Transverse colon (tissue), 4 donors: ENCODE measurements at regions not wholly inside any gene's neighbourhood (a gene's known extent, or its start where the extent isn't known, plus 50 kb on each side); places are given as distances from the start of the nearest gene placed in this dataset.

Experiments used
- DNase-seq: peaks from one replicate; pipeline ENCODE4 v3.0.0-alpha.2; 2019
- H3K27ac ChIP-seq, 4 donors: fragments of 200-600 bp; sonication (generic); 2 replicates each; pipeline ENCODE4 v1.5.1; 2016 to 2018; ENCODE audit warnings: inconsistent platforms in 4 of 4
- H3K27me3 ChIP-seq: fragments of 200-600 bp; sonication (generic); 2 replicates; pipeline ENCODE4 v1.5.1; 2017; ENCODE audit warnings: inconsistent platforms
- H3K36me3 ChIP-seq, 4 donors: fragments of 200-600 bp; sonication (generic); 2 replicates each; pipeline ENCODE4 v1.5.1; 2017 to 2019; ENCODE audit warnings: inconsistent platforms in 4 of 4
- H3K4me1 ChIP-seq, 4 donors: fragments of 200-600 bp; sonication (generic); 2 replicates each; pipeline ENCODE4 v1.5.1; 2017 to 2020; ENCODE audit warnings: inconsistent platforms in 4 of 4
- H3K4me3 ChIP-seq, 4 donors: fragments of 200-600 bp; sonication (generic); 1 replicate in 1 of 4; 2 replicates in 3 of 4; pipeline versions ENCODE4 v1.5.1 to v1.6.1; 2017 to 2019; ENCODE audit warnings: inconsistent platforms in 4 of 4
- H3K9me3 ChIP-seq, 2 donors: fragments of 200-600 bp; sonication (generic); 2 replicates each; pipeline ENCODE4 v1.5.1; 2017 to 2019; ENCODE audit warnings: inconsistent platforms in 2 of 2
- EP300 ChIP-seq: sonication (generic); formaldehyde crosslinking; IDR thresholded peaks from one replicate; pipeline ENCODE4 v1.6.1; 2017; ENCODE audit warnings: antibody characterized with exemption, low read depth
- POLR2A ChIP-seq: fragments of 450-650 bp; IDR thresholded peaks from one replicate; pipeline ENCODE4 v1.6.1; 2016; ENCODE audit warnings: antibody characterized with exemption, mild to moderate bottlenecking, moderate library complexity
- POLR2AphosphoS5 ChIP-seq, 3 donors: sonication (generic); formaldehyde crosslinking; IDR thresholded peaks; one replicate each; pipeline ENCODE4 v1.6.1; 2016; ENCODE audit warnings: antibody characterized with exemption in 3 of 3
- WGBS, 2 donors: methylation state at CpG; one replicate each; pipeline ENCODE4 v1.1.5; 2018; ENCODE audit warnings: low coverage in 1 of 2; 5-methylcytosine and 5-hydroxymethylcytosine counted together
- in situ Hi-C, 4 donors: fragments of 200-750 bp; cut with MboI; loops; one replicate each; pipeline versions ENCODE4 v1.15.0 to v1.15.1; 2017; ENCODE audit warnings: low sequenced_read_pairs in 3 of 4, low pct_ligation_motif_present in 1 of 4, low pct_unique_long_range_greater_than_20kb in 1 of 4
- intact Hi-C: fragments of 100-400 bp; cut with DNase I; formaldehyde crosslinking; loops from one replicate; pipeline ENCODE4 v1.15.1; 2023; ENCODE audit warnings: low total_unique reads
- TF ChIP-seq, protein P1 (sequence below), 5 experiments: fragments of 200-600 bp in 3 of 5; fragments of 450-650 bp in 2 of 5; sonication (generic) in 3 of 5; IDR thresholded peaks; 1 replicate in 2 of 5; 2 replicates in 3 of 5; pipeline ENCODE4 v1.5.1; 2016 to 2017; ENCODE audit warnings: antibody characterized with exemption in 5 of 5, inconsistent platforms in 3 of 5, mild to moderate bottlenecking in 2 of 5, moderate library complexity in 1 of 5

DNA sequence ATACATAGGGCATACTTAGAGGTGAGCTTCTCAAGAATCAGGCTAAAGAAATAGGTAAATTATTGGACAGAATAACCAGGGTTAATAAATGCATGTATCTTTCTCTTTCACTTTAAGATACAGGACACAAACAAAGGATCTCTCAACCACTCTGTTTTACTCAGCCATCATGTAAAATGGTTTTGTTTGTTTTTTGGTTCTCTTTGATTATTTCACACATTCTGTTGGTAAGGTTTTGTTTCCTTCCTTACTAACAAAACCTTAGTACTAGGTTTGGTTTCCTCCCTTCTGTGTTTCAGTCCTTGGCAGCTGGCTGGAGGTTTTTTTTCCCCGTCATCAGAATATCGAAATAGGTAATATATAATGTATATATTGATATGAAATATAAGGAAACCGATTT is 1506.8 kb upstream of the TMEFF2 start:
- in situ Hi-C loops, result no loop called here

DNA sequence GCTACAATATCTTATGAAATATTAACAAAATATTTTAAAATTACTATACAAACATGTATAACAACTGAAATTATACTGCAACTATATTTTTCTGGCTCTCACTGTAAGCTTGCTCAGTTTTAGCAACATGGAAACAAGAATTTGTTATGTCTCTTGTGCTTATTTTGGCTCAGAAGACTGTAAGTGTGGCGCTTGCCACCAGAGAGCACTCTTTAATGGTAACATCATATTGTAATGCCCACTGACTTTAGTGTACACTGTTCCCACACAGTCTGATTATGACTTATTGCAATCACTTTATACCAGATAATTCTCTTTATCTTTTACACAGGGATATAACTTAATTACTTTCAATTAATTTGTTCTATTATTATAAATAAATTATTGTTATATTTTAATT is 1500.6 kb upstream of the TMEFF2 start:
- no peaks in the 10 kb centered on the region for H3K27me3 ChIP-seq
- no peak overlapping the region for H3K4me3 ChIP-seq
- no peaks in the 10 kb centered on the region for H3K4me1 ChIP-seq
- H3K9me3 ChIP-seq, result no peaks in the 10 kb centered on the region
- intact Hi-C loops, result no loop called here
- no peak for TF ChIP-seq POLR2A
- no peak for TF ChIP-seq EP300
- TF ChIP-seq, protein P1, sequence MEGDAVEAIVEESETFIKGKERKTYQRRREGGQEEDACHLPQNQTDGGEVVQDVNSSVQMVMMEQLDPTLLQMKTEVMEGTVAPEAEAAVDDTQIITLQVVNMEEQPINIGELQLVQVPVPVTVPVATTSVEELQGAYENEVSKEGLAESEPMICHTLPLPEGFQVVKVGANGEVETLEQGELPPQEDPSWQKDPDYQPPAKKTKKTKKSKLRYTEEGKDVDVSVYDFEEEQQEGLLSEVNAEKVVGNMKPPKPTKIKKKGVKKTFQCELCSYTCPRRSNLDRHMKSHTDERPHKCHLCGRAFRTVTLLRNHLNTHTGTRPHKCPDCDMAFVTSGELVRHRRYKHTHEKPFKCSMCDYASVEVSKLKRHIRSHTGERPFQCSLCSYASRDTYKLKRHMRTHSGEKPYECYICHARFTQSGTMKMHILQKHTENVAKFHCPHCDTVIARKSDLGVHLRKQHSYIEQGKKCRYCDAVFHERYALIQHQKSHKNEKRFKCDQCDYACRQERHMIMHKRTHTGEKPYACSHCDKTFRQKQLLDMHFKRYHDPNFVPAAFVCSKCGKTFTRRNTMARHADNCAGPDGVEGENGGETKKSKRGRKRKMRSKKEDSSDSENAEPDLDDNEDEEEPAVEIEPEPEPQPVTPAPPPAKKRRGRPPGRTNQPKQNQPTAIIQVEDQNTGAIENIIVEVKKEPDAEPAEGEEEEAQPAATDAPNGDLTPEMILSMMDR (IDR thresholded peaks at IDR 0.05), result no peak
- no peak for TF ChIP-seq POLR2AphosphoS5 (IDR thresholded peaks at IDR 0.05)
- in situ Hi-C loops, result no loop called here
- DNase-seq, result no peak
- 58 to 60% methylated on average over 1 of the region's 1 CpG for WGBS, 2 donors
- H3K27ac ChIP-seq, result no peak overlapping the region
- H3K36me3 ChIP-seq, result no peaks in the 10 kb centered on the region

More for the DNA sequence above, 1506.8 kb upstream of the TMEFF2 start:
- DNase-seq, result no peak
- Histone ChIP-seq H3K27ac (no peak overlapping the region), H3K27me3 (no peaks in the 10 kb centered on the region), H3K36me3 (no peaks in the 10 kb centered on the region), H3K4me3 (no peak overlapping the region), H3K9me3 (no peaks in the 10 kb centered on the region), H3K4me1 (no peaks in the 10 kb centered on the region)
- TF ChIP-seq POLR2AphosphoS5 (IDR thresholded peaks at IDR 0.05) (no peak), EP300 (no peak), POLR2A (no peak)
- TF ChIP-seq, protein P1 (IDR thresholded peaks at IDR 0.05), result no peak
- 87 to 90% methylated on average over 3 of the region's 3 CpGs for WGBS, 2 donors
- intact Hi-C loops, result no loop called here

DNA sequence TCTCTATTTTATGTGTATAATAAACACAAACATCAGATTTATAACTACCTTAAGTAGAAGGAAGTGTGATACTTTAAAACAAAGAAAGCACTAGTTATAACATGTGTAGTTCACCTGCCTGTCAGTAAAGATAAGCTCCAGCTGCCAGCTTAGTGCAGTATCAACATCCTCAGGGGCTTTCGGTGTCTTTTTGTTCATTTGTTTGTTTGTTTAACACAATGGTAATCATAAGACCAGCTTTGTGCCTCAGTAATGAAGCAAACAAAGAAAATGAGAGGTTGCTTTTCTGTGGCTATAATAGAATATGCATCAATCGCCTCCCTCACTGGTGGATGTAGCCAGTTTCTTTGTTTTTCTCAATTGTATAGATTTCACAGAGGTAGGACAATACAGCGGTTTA is 1499.0 kb upstream of the TMEFF2 start:
- Histone ChIP-seq H3K36me3 (no peaks in the 10 kb centered on the region), H3K9me3 (no peaks in the 10 kb centered on the region), H3K27me3 (no peaks in the 10 kb centered on the region), H3K27ac (no peak overlapping the region), H3K4me3 (no peak overlapping the region), H3K4me1 (no peaks in the 10 kb centered on the region)
- WGBS, 2 donors, result 47 to 56% methylated on average over 3 of the region's 3 CpGs
- DNase-seq, result no peak
- in situ Hi-C loops (no loop called here), intact Hi-C loops (no loop called here)
- TF ChIP-seq EP300, result no peak
- TF ChIP-seq POLR2A, result no peak
- TF ChIP-seq, protein P1 (IDR thresholded peaks at IDR 0.05), result no peak
- no peak for TF ChIP-seq POLR2AphosphoS5 (IDR thresholded peaks at IDR 0.05)

DNA sequence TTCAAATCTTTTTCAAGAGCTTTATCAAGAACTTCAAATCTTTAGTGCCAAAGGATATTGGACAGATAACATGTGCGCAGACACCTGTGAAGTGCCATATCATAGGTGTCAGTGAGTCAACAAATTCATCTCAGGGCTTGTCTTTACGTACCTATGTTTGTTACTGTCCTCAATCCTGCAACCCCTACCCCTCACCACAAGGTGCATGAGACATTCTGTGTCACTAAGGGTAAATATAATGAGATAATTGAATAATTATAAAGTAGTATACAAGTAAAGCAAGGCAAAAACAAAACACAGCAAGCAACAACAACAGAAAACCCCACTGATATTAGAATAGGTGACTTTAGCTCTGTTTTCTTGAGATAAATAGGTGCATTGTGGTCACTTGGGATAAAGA is 1495.8 kb upstream of the TMEFF2 start:
- WGBS, 2 donors, result 85 to 91% methylated on average over 2 of the region's 2 CpGs
- in situ Hi-C loops, result no loop called here

More for the DNA sequence above, 1495.8 kb upstream of the TMEFF2 start:
- intact Hi-C loops, result no loop called here
- no peaks in the 10 kb centered on the region for H3K9me3 ChIP-seq
- no peak overlapping the region for H3K4me3 ChIP-seq
- DNase-seq, result no peak
- H3K4me1 ChIP-seq, result no peaks in the 10 kb centered on the region
- no peaks in the 10 kb centered on the region for H3K27me3 ChIP-seq
- TF ChIP-seq POLR2A (no peak), EP300 (no peak), POLR2AphosphoS5 (IDR thresholded peaks at IDR 0.05) (no peak)
- TF ChIP-seq, protein P1 (IDR thresholded peaks at IDR 0.05), result no peak
- no peak overlapping the region for H3K27ac ChIP-seq
- no peaks in the 10 kb centered on the region for H3K36me3 ChIP-seq
